ENCODE measurements at regions not wholly inside any gene's neighbourhood (a gene's known extent, or its start where the extent isn't known, plus 50 kb on each side); places are given as distances from the start of the nearest gene placed in this dataset.

GRCh38 chr7:115822801-115823200 is 207.8 kb downstream of the TFEC start:
- ChIA-PET POLR2A (ENCODE audit: unreplicated experiment) (no interaction called here), CTCF (no interaction called here)
- no peak overlapping the region for H3K4me3 ChIP-seq
- H3K27ac ChIP-seq = no peak overlapping the region
- H3K36me3 ChIP-seq (ENCODE audit: low read depth) = no peaks in the 10 kb centered on the region
- H3K27me3 ChIP-seq (ENCODE audit: insufficient read depth, low read depth) = no peaks in the 10 kb centered on the region
- H3K9me2 ChIP-seq (ENCODE audit: insufficient read depth) = no peaks in the 10 kb centered on the region
- H3K9me3 ChIP-seq (ENCODE audit: insufficient read depth, low read depth) = no peaks in the 10 kb centered on the region
- DNase-seq = no peak
- H3K4me1 ChIP-seq (replicated peaks; ENCODE audit: insufficient read depth) = no peaks in the 10 kb centered on the region
- peak overlapping the region; percentile 48 for H2AFZ ChIP-seq
- no peaks in the 10 kb centered on the region for H3K79me2 ChIP-seq (ENCODE audit: low read depth)
- no peaks in the 10 kb centered on the region for H3F3A ChIP-seq (ENCODE audit: insufficient read depth, low read depth)
- intact Hi-C loops (cut with micrococcal nuclease; ENCODE audit: unreplicated experiment) = no loop called here
- no peaks in the 10 kb centered on the region for H4K20me1 ChIP-seq (ENCODE audit: insufficient read depth)
- no peak overlapping the region for H3K4me2 ChIP-seq
- TF ChIP-seq CTCF (conservative IDR thresholded peaks at IDR 0.05) (no peak), EZH2 (IDR thresholded peaks at IDR 0.05; ENCODE audit: low read depth) (no peak)
- BruUV-seq (replicated peaks) = no TSS peak

GRCh38 chr7:115822380-115822779 is 208.2 kb downstream of the TFEC start:
- Histone ChIP-seq H3K36me3 (ENCODE audit: low read depth) (no peaks in the 10 kb centered on the region), H3K4me2 (no peak overlapping the region), H3K27me3 (ENCODE audit: insufficient read depth, low read depth) (no peaks in the 10 kb centered on the region), H3K4me3 (no peak overlapping the region), H3K79me2 (ENCODE audit: low read depth) (no peaks in the 10 kb centered on the region), H3F3A (ENCODE audit: insufficient read depth, low read depth) (no peaks in the 10 kb centered on the region), H4K20me1 (ENCODE audit: insufficient read depth) (no peaks in the 10 kb centered on the region), H3K9me3 (ENCODE audit: insufficient read depth, low read depth) (no peaks in the 10 kb centered on the region), H3K9me2 (ENCODE audit: insufficient read depth) (no peaks in the 10 kb centered on the region), H3K27ac (no peak overlapping the region), H2AFZ (peak overlapping the region; percentile 48; the same call in 1 of the 2 replicates), H3K4me1 (replicated peaks; ENCODE audit: insufficient read depth) (no peaks in the 10 kb centered on the region)
- ChIA-PET POLR2A (ENCODE audit: unreplicated experiment) (no interaction called here), CTCF (no interaction called here)
- BruUV-seq (replicated peaks) = no TSS peak
- no peak for TF ChIP-seq CTCF (conservative IDR thresholded peaks at IDR 0.05)
- no peak for TF ChIP-seq EZH2 (IDR thresholded peaks at IDR 0.05; ENCODE audit: low read depth)
- intact Hi-C loops (cut with micrococcal nuclease; ENCODE audit: unreplicated experiment) = no loop called here
- no peak for DNase-seq

GRCh38 chr7:115816318-115816974 is 214.1 kb downstream of the TFEC start:
- Histone ChIP-seq H3K9me2 (ENCODE audit: insufficient read depth) (peaks cover 5% of the 10 kb centered on the region; the same call in 1 of the 2 replicates), H3K4me3 (no peak overlapping the region), H3F3A (ENCODE audit: insufficient read depth, low read depth) (no peaks in the 10 kb centered on the region), H2AFZ (no peak overlapping the region), H4K20me1 (ENCODE audit: insufficient read depth) (no peaks in the 10 kb centered on the region), H3K4me2 (no peak overlapping the region), H3K79me2 (ENCODE audit: low read depth) (no peaks in the 10 kb centered on the region), H3K4me1 (replicated peaks; ENCODE audit: insufficient read depth) (no peaks in the 10 kb centered on the region), H3K27ac (no peak overlapping the region), H3K27me3 (ENCODE audit: insufficient read depth, low read depth) (no peaks in the 10 kb centered on the region), H3K36me3 (ENCODE audit: low read depth) (no peaks in the 10 kb centered on the region), H3K9me3 (ENCODE audit: insufficient read depth, low read depth) (no peaks in the 10 kb centered on the region)
- BruUV-seq (replicated peaks) = no TSS peak
- ChIA-PET CTCF (no interaction called here), POLR2A (ENCODE audit: unreplicated experiment) (no interaction called here)
- TF ChIP-seq EZH2 (IDR thresholded peaks at IDR 0.05; ENCODE audit: low read depth) = no peak
- TF ChIP-seq CTCF (conservative IDR thresholded peaks at IDR 0.05) = no peak
- intact Hi-C loops (cut with micrococcal nuclease; ENCODE audit: unreplicated experiment) = no loop called here
- no peak for DNase-seq

Data from PC-9 (cell line).